ENCODE measurements at regions not wholly inside any gene's neighbourhood (a gene's known extent, or its start where the extent isn't known, plus 50 kb on each side); places are given as distances from the start of the nearest gene placed in this dataset.
"Not testable (repeated sequence)": the region's sequence is repeated elsewhere in the genome, so short reads cannot be mapped to it uniquely, and the experiment has no call there.

DNA sequence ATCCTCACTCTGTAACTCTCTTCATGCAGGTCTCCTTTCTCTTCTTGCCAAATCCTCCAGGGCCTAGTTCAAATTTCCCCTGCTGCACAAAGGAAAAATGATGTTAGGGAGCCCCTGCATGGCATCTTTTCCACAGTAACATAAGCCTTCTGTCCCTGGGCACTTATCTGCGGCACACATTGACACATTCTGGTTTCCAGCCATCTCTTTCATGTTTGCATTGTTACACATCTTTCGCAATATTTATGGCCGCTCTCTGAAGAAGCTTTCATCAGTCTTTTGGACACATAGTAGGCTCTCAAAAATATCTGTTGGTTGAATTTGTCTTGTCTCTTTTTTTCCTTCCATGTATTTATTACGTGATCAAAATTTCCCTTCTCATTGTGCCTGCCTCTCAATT is 1806.1 kb upstream of the PIK3C3 start:
- DNase-seq (ENCODE audit: low read depth), result no peak

DNA sequence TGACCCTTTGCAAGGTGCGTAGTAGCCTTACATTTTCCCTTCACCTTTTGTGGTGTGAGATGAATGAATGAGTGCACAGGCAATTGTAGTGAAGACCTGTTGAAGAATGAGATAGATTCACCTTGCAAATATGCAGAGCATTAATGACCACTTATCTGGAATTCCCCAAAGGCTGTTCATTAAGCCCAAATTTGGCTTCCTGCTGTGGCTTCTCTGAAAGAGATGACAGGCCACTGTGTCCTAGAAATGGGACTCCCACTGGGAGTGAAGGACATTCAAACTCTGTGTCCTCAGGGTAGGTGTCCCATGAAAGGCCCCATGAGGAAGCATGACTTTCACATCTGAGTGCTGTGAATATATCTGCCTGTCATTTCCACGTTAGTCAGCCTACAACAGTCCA is 1821.8 kb upstream of the PIK3C3 start:
- no peak for DNase-seq (ENCODE audit: low read depth)

DNA sequence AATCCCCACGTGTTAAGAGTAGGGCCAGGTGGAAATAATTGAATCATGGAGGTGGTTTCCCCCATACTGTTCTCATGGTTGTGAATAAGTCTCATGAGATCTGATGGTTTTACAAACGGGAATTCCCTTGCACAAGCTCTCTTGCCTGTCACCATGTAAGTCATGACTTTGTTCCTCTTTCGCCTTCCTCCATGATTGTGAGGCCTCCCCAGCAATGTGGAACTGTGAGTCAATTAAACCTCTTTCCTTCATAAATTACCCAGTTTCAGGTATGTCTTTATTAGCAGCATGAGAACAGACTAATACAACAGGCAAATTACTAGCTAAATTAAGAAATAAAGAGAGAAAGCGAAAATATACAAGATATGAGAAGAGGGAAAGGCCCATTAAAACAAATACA is 1822.6 kb upstream of the PIK3C3 start:
- not testable (repeated sequence) for DNase-seq (ENCODE audit: low read depth)

DNA sequence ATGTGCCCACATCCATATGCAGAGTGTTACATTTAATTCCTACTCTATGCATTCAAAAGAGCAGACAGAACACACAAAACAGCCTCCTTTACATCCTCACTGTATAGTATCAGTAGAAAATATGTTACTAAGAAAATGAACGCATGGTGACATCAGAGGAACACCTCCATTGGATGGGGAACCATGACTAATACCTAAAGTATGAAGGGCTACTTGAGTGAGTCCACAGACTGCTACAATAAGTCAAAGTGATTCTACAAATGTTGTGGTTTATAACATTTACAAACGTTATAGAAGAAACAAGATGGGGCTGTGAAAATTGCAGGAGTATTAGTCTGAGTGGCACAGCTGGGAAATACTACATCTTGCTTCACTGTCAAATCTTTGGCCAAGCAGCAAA is 1830.9 kb upstream of the PIK3C3 start:
- no peak for DNase-seq (ENCODE audit: low read depth)

DNA sequence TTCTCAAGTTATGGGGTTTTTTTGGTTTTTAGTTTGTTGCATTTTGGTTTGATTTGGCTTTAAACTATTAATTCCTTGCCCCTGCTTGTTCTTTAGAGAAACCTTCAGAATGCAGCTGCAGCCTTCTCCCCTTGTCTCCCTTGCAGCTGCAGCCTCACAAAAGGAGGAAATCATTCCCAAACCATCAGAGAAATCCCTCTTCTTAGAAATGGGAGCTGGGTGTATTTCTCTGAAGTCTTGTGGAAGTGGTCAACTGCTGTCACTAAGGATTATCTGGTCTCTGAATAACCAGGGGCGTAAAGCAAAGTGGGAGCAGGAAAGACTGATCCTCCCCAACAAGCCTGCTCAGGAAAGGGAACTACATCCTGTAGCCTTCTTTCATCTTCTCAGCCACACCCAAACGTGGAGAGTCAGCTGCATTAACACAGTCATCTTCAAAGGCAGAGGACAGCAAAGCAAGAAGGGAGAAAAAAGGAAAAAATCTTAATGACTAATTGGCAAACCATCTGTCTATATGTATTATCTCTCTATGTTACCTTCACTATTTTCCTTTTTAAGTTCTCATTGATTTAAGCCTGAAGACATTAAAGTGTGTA is 1834.1 kb upstream of the PIK3C3 start:
- no peak for DNase-seq (ENCODE audit: low read depth)

DNA sequence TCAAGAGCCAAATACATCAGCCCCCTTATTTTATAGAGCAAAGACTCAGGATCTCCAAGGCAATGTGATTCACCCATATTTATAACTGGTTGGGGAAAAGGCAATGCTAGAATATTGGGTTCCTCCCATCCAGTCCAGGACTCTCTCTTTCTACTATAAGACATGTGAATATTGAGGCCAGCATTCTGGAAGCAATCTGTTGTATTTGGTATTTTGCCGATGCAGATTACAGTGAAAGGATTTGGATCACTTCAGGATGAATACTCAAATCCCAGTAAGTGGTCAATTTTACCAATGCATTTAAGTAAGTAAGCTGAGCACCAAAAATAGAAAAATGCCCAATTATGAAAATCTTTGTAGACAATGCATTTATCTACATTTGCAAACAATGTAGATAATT is 1834.7 kb upstream of the PIK3C3 start:
- DNase-seq (ENCODE audit: low read depth), result no peak

DNA sequence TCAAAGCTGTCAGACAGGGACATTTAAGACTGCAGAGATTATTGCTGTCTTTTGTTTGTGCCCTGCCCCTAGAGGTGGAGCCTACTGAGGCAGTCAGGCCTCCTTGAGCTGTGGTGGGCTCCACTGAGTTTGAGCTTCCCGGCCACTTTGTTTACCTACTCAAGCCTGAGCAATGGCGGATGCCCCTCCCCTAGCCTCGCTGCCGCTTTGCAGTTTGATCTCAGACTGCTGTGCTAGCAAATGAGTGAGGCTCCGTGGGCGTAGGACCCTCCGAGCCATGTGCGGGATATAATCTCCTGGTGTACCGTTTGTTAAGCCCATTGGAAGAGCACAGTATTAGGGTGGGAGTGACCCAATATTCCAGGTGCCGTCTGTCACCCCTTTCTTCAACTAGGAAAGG is 1835.5 kb upstream of the PIK3C3 start:
- DNase-seq (ENCODE audit: low read depth), result not testable (repeated sequence)

DNA sequence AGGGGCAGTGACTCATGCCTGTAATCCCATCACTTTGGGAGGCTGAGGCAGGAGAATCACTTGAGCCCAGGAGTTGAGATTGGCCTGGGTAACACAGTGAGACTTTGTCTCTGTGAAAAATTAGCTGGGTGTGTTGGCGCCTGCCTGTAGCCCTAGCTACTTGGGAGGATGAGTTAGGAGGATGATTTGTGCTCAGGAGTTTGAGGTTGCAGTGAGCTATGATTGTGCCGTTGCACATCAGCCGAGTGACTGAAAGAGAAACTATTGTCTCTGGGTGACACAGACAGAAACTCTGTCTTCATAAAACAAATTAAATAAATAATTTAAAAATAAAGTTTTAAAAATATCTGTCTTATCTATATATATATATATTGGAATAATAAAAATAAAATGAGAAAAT is 1844.6 kb upstream of the PIK3C3 start:
- no peak for DNase-seq (ENCODE audit: low read depth)

DNA sequence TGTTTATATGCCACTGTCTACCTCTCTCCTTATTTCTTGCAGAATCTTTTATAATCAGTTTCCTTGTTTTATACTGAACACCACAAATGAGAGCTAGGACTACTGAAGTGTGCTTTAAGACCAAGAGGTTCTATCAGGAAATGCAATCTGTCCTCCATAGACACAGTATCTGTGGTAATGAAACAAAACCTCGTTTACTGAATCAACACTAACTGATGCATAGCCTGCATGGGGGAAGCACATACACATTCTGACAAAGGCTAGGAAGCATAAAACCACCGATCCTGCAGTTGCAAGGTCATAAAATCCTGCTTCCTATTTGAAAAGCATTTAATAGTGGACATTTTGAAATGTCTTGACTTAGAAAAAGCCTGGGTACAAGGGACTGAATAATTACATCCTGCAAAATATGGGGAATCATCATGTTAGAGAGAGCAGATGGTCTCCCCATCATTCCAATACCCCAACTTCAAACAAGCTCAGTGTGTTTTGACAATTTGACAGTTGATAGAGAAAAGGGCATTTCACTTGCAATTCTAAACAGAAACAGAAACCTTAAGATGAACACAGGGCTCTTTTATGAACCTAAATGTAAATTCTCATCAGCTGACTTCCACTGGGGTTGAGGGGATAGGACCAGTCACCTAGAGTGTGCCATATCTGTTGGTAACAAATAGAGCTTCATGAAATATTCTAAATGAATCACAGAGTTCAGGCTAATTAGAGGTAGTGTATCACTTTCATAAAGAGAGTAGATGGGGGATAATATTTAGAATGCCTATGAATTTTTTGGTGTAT is 1845.6 kb upstream of the PIK3C3 start:
- DNase-seq (ENCODE audit: low read depth), result no peak

DNA sequence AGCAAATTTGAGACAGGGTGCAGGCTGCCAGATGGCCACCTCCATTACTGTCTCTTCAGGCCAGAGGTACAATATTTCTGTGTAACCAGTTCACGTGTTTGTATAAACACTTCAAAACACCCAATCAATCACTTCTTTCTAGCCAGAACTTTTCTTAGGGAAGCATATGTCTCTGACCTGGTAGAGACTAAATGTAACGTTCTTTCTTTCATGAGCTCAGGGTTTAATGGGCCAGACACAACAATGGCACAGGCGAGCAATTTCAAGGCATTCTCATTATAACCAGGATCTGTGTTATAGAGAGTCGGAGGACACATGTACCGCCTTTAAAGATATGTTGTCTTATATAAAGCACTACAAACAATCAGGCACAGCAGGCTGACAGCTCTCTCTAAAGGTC is 1846.4 kb upstream of the PIK3C3 start:
- DNase-seq (ENCODE audit: low read depth), result no peak

DNA sequence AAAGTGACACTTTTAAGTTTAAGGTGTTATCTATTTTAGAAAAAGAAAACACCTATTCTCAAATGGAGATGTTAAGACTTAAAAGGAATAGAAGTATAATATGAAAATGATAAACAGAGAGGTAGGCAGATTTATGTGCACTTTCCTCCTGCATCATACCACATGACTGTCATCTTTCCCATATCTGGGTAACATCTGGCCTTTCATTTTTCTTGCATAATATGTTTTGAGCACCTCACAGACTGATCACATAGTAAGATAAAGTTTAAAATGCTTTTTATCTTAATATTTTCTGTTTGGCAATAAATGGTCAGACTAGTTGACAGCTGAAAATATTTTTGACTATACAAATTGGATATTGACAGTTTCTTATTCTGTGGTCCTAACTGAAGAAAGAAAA is 1852.1 kb upstream of the PIK3C3 start:
- no peak for DNase-seq (ENCODE audit: low read depth)

DNA sequence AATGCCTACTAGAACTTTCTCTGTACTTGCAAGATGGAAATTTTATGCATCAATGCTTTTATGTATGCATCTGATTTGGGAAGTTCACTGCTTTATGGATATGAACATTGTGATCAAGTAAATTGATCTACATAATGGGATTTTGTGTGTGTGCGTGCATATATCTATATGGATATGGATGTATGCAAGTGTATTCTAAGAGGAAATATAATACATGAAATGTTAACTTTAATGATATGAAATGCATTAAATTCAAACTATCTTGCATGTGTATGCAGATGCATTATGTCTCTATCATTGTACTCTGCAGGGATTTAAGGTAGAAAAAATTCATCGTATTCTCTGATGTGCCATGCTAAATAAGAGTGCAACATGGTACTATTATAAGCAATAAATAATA is 1855.4 kb upstream of the PIK3C3 start:
- DNase-seq (ENCODE audit: low read depth), result no peak

DNA sequence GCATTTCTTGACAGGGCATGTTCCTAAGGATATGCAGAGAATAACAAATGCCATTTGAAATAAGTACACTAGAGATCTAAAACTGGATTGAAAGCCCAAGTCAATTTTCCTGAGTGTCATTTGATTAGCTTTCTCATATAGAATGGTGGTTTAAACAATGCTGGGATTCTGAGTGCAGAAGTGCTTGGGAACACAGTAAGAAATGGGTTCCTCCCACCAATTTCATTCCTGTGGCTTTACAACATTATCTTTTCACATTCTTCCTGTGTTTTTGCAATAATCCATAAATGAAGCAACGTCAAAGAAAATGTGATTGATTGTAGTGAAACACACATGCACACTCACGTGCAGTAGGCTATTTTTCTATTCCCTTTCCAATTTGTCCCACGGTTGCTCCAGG is 1858.4 kb upstream of the PIK3C3 start:
- DNase-seq (ENCODE audit: low read depth), result no peak

DNA sequence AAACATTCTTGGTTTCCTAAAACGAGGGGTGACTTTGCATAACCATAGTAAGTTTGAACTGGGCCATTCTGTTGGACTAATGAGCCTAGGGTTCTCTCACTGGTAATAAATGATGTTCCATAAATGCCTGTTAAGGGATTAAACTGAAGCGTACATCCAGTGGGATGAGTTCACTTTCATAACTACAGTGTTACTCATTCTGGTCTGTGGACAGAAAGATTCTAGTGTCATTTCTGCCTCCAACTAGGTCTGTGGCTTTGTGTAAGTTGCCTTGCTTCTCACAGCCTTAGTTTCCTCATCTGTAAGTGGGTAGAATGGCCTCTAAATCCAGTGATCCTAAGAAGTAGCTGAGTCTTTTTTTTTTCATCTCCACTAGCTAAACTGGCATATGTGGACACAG is 1860.6 kb upstream of the PIK3C3 start:
- DNase-seq (ENCODE audit: low read depth), result no peak

DNA sequence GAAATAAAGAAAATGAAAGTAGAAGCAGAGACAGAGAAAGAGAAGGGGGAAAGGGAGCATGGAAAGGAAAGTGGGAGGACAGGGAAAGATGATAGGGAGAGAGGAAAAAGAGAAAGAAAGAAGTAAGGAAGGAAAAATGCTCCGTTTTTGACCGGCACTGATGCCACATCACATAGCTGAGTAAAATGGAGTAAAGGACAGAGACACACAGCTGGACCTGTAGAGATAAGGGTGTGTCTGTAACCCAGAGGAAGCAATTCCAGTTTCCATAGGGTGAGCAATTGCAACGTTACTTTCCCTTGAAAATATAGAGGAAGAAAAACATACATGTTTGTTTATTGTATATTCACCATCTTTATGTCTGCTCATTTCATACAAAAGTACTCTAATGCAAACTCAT is 1866.9 kb upstream of the PIK3C3 start:
- DNase-seq (ENCODE audit: low read depth), result no peak

DNA sequence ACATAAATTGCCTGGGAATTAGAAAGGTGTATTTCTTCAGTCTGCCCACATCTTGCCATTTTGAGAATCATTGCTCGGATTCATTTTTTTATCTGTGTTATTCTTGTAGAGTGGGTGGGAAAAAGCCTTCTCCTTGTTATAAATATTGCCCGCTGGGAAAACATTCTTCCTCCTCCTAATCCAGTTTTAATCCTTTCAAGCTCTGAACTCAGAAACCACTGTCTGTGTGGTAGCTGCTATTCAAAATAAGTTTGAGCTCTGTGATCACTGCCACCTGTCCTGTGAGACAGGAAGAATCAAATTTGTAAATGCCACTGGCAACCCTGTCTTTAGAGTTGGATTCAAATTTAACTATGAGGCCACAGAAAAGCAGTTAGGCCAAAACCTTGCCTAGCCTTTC is 1875.2 kb upstream of the PIK3C3 start:
- DNase-seq (ENCODE audit: low read depth), result no peak

DNA sequence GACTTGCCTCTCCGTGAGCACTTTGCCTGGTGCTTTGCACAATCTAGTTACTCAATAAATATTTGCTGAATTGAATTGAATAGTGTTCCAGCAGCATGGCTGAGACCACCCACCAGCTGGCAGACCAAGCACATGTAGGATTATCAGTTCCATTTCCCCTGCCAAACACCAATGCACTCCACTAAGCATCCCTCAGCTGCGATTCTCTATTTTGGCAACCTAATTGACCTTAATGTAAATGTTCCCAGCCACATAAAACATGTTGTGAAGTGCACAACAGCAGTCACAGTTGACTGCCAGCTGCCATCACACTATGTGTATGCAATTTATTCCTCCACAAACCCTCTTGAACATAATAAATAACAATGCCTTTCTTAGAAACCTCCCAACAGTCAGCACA is 1879.4 kb upstream of the PIK3C3 start:
- DNase-seq (ENCODE audit: low read depth), result no peak

DNA sequence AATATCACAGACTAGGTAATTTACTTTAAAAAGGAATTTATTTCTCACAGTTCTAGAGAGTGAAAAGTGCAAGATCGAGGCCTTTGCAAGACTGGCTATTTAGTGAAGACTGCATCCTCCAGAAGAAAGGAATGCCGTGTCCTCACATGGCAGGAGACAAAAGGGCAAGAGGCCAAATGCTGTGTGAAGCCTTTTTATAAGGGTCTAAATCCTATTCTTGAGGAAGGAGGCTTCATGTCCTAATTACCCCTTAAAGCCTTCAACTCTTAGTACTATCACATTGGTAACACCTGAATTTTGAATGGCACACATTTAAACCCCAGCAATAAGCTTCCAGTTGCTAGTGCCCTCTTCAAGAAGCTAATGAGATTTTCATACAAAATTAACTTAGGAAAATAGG is 1882.3 kb upstream of the PIK3C3 start:
- DNase-seq (ENCODE audit: low read depth), result no peak

DNA sequence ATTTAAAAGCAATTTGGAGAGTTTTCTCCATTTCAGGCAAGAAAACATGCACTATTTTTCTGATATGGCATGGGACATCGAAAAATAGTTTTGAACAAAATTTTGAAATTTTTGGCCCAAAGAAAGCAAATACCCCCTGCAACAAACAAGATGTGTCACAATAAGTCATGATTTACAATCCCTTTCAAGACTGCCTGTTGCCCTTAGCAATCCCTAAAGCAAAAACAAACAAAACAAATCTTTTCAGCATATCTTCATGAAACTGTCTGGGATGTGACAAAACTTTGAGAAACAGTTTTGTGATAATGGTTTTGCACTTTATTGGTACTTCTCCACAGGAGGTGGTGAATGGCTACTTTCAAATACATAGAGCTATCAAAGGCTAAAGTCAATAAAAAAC is 1888.7 kb upstream of the PIK3C3 start:
- DNase-seq (ENCODE audit: low read depth), result no peak

DNA sequence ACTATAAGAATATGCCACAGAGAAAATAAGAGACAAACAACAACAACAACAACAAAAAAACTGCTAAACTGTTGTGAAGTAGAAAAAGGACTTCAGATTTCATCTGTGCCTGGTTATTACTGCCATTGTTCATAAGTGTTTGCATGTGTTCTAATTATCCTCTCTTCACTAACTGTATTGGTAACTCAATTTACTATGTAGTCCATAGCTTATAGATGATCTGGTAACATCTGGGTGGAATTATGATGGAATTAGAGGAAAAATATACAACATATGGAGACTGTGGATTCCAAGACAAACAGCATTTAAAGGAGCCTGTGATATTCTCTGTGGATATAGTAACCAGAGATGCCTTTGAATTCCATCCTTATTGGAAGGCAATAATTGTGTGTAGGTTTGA is 1891.5 kb upstream of the PIK3C3 start:
- no peak for DNase-seq (ENCODE audit: low read depth)

DNA sequence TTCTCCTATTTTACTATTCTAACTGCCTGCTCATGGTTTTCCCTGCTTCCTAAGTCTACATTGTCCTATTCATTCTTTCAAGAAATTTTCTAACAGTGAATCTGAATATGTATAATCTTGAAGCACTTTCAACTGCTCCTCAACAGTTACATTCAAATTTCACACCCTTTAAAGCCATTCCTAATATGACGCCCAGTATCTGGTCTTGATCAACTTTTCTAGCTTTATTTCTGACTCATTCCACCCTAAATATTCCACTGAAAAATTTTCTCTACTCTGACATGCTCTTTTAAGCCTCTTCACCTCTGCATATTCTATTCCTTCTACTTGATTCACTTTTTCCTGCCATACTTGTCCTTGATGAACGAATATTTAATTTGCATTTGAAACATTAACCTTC is 1893.9 kb upstream of the PIK3C3 start:
- no peak for DNase-seq (ENCODE audit: low read depth)

DNA sequence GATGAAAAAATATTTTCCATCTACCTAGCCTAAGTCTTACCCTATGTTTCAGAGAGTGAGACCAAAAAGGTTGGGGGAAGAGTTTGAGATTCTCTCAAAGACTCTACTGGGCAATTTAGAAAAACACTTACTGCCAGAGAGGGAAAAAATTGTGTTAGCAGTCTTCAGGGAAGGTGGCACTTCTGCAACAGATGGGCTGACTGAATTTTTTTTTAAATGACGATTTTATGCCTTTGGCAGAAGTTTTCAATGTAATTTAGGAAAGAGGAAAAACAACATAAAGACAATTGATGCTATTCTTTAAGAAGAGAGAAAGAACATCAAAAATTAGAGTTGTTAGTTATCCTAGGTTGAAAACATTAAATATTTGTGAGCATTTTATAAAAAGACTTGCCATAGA is 1894.5 kb upstream of the PIK3C3 start:
- no peak for DNase-seq (ENCODE audit: low read depth)

DNA sequence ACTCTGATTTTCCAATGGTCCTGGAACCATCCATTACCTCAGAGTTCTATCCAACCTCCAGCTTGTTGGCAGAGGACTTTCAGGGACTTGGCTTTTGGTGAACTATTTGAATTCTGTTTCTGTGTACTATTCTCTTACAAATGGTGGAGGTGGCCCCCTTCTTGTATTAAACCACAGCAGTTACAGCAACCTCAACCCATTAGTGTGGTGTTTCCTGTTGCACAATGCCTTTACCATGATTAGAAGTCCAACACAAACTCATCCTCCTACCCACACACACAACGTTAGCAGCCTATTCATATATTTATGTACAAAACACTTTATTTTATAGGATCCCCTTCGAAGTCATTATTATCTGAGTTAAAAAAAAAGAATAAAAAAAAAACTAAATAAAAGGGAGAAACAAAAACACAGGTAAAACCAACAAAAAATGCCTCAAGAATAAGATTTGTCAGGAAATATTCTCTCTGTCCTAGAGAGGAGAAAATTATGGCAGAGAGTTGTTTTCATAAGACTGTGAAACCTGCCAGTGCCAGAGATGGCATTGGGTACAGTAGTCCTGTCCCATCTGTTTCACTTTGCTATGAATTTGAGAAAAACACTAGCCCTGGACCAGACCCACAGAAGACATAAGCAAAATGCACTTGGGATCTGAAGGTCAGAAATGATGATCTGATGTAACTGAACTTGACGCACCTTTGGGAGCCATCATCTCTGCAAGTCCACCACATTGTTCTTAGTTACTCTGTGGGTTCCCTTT is 1896.0 kb upstream of the PIK3C3 start:
- DNase-seq (ENCODE audit: low read depth), result no peak
